ENCODE measurements at regions not wholly inside any gene's neighbourhood (a gene's known extent, or its start where the extent isn't known, plus 50 kb on each side); places are given as distances from the start of the nearest gene placed in this dataset.

DNA sequence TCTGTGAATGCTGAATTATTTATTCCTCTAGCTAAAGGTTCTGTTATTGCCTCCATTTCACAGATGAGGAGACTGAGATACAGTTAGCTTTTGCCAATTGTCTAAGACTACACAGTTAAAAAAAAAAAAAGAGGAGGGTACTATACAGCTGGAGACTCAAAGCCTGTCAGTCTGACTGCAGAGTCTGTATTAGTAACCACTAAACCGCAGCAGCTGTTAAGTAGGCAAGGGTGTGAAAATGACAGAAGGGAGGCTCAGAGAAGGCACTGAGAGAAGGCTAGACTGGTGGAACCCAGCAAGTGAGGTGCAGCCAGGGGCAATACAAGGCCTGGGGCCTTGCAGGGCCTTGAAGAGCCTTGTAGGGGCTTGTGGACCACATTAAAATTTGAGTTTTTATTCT, 181.2 kb downstream of the CSNK2A3 start:
- H3K27ac ChIP-seq (ENCODE audit: low read length), result no peak overlapping the region
- ATAC-seq (ENCODE audit: insufficient read depth, low read depth), result peak; percentile 100

DNA sequence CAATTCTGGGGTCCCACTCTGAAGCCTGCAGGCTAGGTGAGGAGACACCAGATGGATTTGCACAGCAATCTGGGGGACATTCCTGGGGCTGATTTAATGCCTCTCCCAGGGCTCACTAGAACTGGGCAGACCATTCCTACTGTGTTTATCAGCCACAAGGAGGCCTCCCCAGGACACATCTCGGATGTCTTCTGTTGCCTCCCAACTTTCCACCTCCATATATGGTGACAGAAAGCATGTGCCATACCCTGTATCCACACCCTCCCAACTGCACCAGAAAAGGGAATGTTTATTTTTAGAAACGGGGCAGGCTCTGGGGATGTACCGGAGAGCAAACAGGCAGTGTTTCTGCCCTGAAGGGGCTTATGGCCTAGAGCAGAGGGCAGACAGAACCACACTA, 181.8 kb downstream of the CSNK2A3 start:
- Histone ChIP-seq H3K4me2 (ENCODE audit: insufficient read depth, low read length) (no peak overlapping the region), H3K4me3 (ENCODE audit: low read depth in 1 of 2, low read length in 2 of 2) (no peak overlapping the region)
- TF ChIP-seq EZH2 (IDR thresholded peaks at IDR 0.05; ENCODE audit: borderline replicate concordance, low read depth, low read length, severe bottlenecking), result no peak
- TF ChIP-seq, protein P1, sequence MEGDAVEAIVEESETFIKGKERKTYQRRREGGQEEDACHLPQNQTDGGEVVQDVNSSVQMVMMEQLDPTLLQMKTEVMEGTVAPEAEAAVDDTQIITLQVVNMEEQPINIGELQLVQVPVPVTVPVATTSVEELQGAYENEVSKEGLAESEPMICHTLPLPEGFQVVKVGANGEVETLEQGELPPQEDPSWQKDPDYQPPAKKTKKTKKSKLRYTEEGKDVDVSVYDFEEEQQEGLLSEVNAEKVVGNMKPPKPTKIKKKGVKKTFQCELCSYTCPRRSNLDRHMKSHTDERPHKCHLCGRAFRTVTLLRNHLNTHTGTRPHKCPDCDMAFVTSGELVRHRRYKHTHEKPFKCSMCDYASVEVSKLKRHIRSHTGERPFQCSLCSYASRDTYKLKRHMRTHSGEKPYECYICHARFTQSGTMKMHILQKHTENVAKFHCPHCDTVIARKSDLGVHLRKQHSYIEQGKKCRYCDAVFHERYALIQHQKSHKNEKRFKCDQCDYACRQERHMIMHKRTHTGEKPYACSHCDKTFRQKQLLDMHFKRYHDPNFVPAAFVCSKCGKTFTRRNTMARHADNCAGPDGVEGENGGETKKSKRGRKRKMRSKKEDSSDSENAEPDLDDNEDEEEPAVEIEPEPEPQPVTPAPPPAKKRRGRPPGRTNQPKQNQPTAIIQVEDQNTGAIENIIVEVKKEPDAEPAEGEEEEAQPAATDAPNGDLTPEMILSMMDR (IDR thresholded peaks at IDR 0.05; ENCODE audit: borderline replicate concordance, extremely low read depth, low read length, poor library complexity, severe bottlenecking), result no peak

More for the DNA sequence above, 181.2 kb downstream of the CSNK2A3 start:
- DNase-seq, result peak; percentile 71
- H3K4me2 ChIP-seq (ENCODE audit: insufficient read depth, low read length), result no peak overlapping the region
- H2AFZ ChIP-seq (ENCODE audit: low read depth, low read length), result no peak overlapping the region
- no peaks in the 10 kb centered on the region for H3K9me3 ChIP-seq (ENCODE audit: insufficient read depth, low read length, severe bottlenecking)
- H3K9ac ChIP-seq (ENCODE audit: low read depth, low read length), result no peak overlapping the region
- H3K36me3 ChIP-seq (ENCODE audit: insufficient read depth, low read length), result no peaks in the 10 kb centered on the region
- H3K27me3 ChIP-seq (ENCODE audit: insufficient read depth, low read length, poor library complexity), result peaks cover 17% of the 10 kb centered on the region
- H3K4me1 ChIP-seq (ENCODE audit: insufficient read depth, low read length), result no peaks in the 10 kb centered on the region
- no peak overlapping the region for H3K4me3 ChIP-seq (ENCODE audit: low read depth in 1 of 2, low read length in 2 of 2)
- no peaks in the 10 kb centered on the region for H3K79me2 ChIP-seq (ENCODE audit: insufficient read depth, low read length)
- TF ChIP-seq, protein P1 (IDR thresholded peaks at IDR 0.05; ENCODE audit: borderline replicate concordance, extremely low read depth, low read length, poor library complexity, severe bottlenecking), result no peak
- no peak for TF ChIP-seq EZH2 (IDR thresholded peaks at IDR 0.05; ENCODE audit: borderline replicate concordance, low read depth, low read length, severe bottlenecking)
- H4K20me1 ChIP-seq (ENCODE audit: insufficient read depth, low read length), result no peaks in the 10 kb centered on the region

DNA sequence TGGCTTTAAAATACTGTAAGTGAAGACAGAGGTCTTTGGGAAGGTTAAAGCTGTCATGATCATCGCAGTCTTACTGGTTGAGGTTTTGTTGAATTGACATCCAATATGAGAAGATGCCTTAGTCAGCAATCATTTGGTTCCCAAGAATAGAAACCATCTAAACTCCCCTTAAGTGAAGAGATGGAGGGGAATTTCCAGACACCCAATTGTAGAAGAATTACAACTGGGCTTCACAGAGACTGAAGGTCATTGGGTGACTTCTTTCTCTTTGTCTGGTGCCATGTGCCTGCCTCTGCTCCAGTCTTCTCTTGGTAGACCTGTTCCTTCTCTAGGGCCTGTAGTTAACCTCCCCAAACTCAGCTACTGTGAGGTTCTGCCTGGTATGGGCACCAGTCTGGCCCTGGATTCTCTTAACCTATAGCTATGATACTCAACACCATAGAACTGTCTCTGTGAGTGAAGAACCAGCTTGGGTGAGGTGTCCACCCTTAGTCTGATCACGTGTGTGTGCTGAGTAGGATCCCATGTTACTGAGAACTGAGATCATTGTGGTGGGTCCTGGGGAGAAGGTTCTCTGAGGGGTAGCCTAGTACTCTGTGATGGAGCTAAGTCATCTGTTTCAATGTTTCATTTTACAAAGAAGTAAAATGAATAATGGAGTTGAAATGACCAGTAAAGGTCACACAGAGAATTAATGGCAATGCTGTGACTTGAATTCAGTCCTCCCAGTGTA, 182.5 kb downstream of the CSNK2A3 start:
- no peak for ATAC-seq (ENCODE audit: insufficient read depth, low read depth)
- no peaks in the 10 kb centered on the region for H3K9me3 ChIP-seq (ENCODE audit: insufficient read depth, low read length, severe bottlenecking)
- TF ChIP-seq EZH2 (IDR thresholded peaks at IDR 0.05; ENCODE audit: borderline replicate concordance, low read depth, low read length, severe bottlenecking), result no peak
- TF ChIP-seq, protein P1 (IDR thresholded peaks at IDR 0.05; ENCODE audit: borderline replicate concordance, extremely low read depth, low read length, poor library complexity, severe bottlenecking), result no peak

More for the DNA sequence above, 181.8 kb downstream of the CSNK2A3 start:
- ATAC-seq (ENCODE audit: insufficient read depth, low read depth) (no peak), DNase-seq (no peak)
- H4K20me1 ChIP-seq (ENCODE audit: insufficient read depth, low read length), result no peaks in the 10 kb centered on the region
- no peaks in the 10 kb centered on the region for H3K9me3 ChIP-seq (ENCODE audit: insufficient read depth, low read length, severe bottlenecking)
- H3K4me1 ChIP-seq (ENCODE audit: insufficient read depth, low read length), result no peaks in the 10 kb centered on the region
- no peak overlapping the region for H2AFZ ChIP-seq (ENCODE audit: low read depth, low read length)
- no peak overlapping the region for H3K9ac ChIP-seq (ENCODE audit: low read depth, low read length)
- H3K27ac ChIP-seq (ENCODE audit: low read length), result no peak overlapping the region
- H3K27me3 ChIP-seq (ENCODE audit: insufficient read depth, low read length, poor library complexity), result peaks cover 17% of the 10 kb centered on the region
- H3K79me2 ChIP-seq (ENCODE audit: insufficient read depth, low read length), result no peaks in the 10 kb centered on the region
- no peaks in the 10 kb centered on the region for H3K36me3 ChIP-seq (ENCODE audit: insufficient read depth, low read length)

More for the DNA sequence above, 182.5 kb downstream of the CSNK2A3 start:
- Histone ChIP-seq H3K9ac (ENCODE audit: low read depth, low read length) (no peak overlapping the region), H3K27me3 (ENCODE audit: insufficient read depth, low read length, poor library complexity) (peaks cover 14% of the 10 kb centered on the region), H3K27ac (ENCODE audit: low read length) (no peak overlapping the region), H3K4me2 (ENCODE audit: insufficient read depth, low read length) (no peak overlapping the region), H3K4me1 (ENCODE audit: insufficient read depth, low read length) (no peaks in the 10 kb centered on the region), H3K36me3 (ENCODE audit: insufficient read depth, low read length) (no peaks in the 10 kb centered on the region), H2AFZ (ENCODE audit: low read depth, low read length) (no peak overlapping the region), H3K4me3 (ENCODE audit: low read depth in 1 of 2, low read length in 2 of 2) (no peak overlapping the region), H3K79me2 (ENCODE audit: insufficient read depth, low read length) (no peaks in the 10 kb centered on the region), H4K20me1 (ENCODE audit: insufficient read depth, low read length) (no peaks in the 10 kb centered on the region)
- DNase-seq, result no peak

Measured in DND-41 (cell line).